Upper lobe of left lung (tissue), 6 donors: ENCODE measurements at regions not wholly inside any gene's neighbourhood (a gene's known extent, or its start where the extent isn't known, plus 50 kb on each side); places are given as distances from the start of the nearest gene placed in this dataset.
A peak's percentile ranks its signal among the peaks of the same experiment; 100 is the strongest.

Experiments used
- ATAC-seq, 2 donors: fragments of 200-7000 bp; cut with Tn5 transposase; one replicate each; pipeline ENCODE4 v1.9.1; 2022; ENCODE audit warnings: mild to moderate bottlenecking in 2 of 2, moderate library complexity in 2 of 2; ENCODE audit not compliant: low FRiP score in 2 of 2
- DNase-seq, 2 donors: peaks; one replicate each; pipeline ENCODE4 v3.0.0-alpha.2; 2019 to 2020
- H3K27ac ChIP-seq, 4 donors: fragments of 200-600 bp; sonication (generic); one replicate each; pipeline ENCODE4 v1.5.1; 2016 to 2019
- H3K27me3 ChIP-seq, 4 donors: fragments of 200-600 bp; sonication (generic); one replicate each; pipeline ENCODE4 v1.5.1; 2017 to 2019
- H3K36me3 ChIP-seq, 4 donors: fragments of 200-600 bp; sonication (generic); one replicate each; pipeline ENCODE4 v1.5.1; 2016 to 2019
- H3K4me1 ChIP-seq, 4 donors: fragments of 200-600 bp; sonication (generic); one replicate each; pipeline ENCODE4 v1.5.1; 2018 to 2019
- H3K4me3 ChIP-seq, 4 donors: fragments of 200-600 bp; sonication (generic); one replicate each; pipeline ENCODE4 v1.5.1; 2017 to 2019; ENCODE audit warnings: mild to moderate bottlenecking in 2 of 4, moderate library complexity in 1 of 4
- H3K9me3 ChIP-seq, 4 donors: fragments of 200-600 bp; sonication (generic); one replicate each; pipeline ENCODE4 v1.5.1; 2018 to 2019
- EP300 ChIP-seq, 4 donors: sonication (generic); formaldehyde crosslinking; IDR thresholded peaks; one replicate each; pipeline ENCODE4 v1.5.1; 2017; ENCODE audit warnings: antibody characterized with exemption in 4 of 4, control low read depth in 2 of 4
- POLR2A ChIP-seq, 4 donors: fragments of 450-650 bp; IDR thresholded peaks; one replicate each; pipeline ENCODE4 v1.5.1; 2016 to 2017; ENCODE audit warnings: antibody characterized with exemption in 4 of 4, mild to moderate bottlenecking in 2 of 4
- POLR2AphosphoS5 ChIP-seq, 2 donors: sonication (generic); formaldehyde crosslinking; IDR thresholded peaks; one replicate each; pipeline ENCODE4 v1.5.1; 2017; ENCODE audit warnings: antibody characterized with exemption in 2 of 2
- WGBS, 2 donors: methylation state at CpG; one replicate each; pipeline ENCODE4 v1.1.5; 2017 to 2018; 5-methylcytosine and 5-hydroxymethylcytosine counted together
- TF ChIP-seq, protein P1 (sequence below), 6 experiments: fragments of 450-650 bp in 4 of 6; fragments of 200-600 bp in 2 of 6; sonication (generic) in 2 of 6; IDR thresholded peaks; one replicate each; pipeline ENCODE4 v1.5.1; 2016 to 2019; ENCODE audit warnings: antibody characterized with exemption in 6 of 6
- donor health status: DM: no; HTN: no; CAD: no; lungs with moderate emphysema.
- donor health status: DM: no; HTN: yes; CAD: no; lungs with severe emphysema.

DNA sequence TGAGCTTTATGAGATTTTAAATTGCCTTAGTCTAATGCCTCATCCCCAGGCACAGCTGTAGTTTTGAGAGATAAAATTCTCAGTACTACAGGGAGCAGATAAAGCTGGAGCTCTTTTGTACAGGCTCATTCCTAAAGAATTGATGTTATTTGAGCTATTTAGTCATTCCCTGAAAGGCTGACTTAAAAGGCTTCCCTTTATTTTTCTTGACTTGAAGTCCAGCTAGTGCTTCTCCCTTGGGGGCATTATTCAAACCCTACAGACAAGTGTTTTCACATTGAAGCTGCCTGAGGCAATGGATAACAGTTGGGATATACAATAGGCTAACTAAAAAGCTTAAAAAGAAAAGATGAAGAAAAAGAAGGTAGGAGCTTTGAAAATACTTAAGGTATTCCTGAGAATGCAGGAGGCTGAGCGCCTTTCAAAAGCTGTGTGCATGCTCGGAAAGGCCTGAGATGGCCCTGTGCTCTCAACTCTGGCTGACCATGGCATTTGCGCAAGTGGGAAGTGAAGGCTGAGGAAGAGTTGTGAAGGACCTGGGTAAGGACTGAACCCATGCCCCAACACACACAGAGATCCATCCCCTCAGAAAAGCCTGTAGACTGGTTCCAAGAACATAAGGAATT lies 315.1 kb downstream of the SMOC2 start:
- Histone ChIP-seq H3K27me3 (no peaks in the 10 kb centered on the region), H3K9me3 (no peaks in the 10 kb centered on the region), H3K36me3 (no peaks in the 10 kb centered on the region), H3K4me1 (no peaks in the 10 kb centered on the region), H3K4me3 (no peak overlapping the region), H3K27ac (no peak overlapping the region)
- no peak for DNase-seq
- WGBS, 2 donors, result 81 to 90% methylated on average over 3 of the region's 3 CpGs
- TF ChIP-seq POLR2AphosphoS5 (IDR thresholded peaks at IDR 0.05), result no peak
- no peak for TF ChIP-seq POLR2A (IDR thresholded peaks at IDR 0.05)
- no peak for TF ChIP-seq EP300 (IDR thresholded peaks at IDR 0.05)
- TF ChIP-seq, protein P1, sequence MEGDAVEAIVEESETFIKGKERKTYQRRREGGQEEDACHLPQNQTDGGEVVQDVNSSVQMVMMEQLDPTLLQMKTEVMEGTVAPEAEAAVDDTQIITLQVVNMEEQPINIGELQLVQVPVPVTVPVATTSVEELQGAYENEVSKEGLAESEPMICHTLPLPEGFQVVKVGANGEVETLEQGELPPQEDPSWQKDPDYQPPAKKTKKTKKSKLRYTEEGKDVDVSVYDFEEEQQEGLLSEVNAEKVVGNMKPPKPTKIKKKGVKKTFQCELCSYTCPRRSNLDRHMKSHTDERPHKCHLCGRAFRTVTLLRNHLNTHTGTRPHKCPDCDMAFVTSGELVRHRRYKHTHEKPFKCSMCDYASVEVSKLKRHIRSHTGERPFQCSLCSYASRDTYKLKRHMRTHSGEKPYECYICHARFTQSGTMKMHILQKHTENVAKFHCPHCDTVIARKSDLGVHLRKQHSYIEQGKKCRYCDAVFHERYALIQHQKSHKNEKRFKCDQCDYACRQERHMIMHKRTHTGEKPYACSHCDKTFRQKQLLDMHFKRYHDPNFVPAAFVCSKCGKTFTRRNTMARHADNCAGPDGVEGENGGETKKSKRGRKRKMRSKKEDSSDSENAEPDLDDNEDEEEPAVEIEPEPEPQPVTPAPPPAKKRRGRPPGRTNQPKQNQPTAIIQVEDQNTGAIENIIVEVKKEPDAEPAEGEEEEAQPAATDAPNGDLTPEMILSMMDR (IDR thresholded peaks at IDR 0.05), result no peak
- peak in 1 of 2 donors; percentile 88 for ATAC-seq

DNA sequence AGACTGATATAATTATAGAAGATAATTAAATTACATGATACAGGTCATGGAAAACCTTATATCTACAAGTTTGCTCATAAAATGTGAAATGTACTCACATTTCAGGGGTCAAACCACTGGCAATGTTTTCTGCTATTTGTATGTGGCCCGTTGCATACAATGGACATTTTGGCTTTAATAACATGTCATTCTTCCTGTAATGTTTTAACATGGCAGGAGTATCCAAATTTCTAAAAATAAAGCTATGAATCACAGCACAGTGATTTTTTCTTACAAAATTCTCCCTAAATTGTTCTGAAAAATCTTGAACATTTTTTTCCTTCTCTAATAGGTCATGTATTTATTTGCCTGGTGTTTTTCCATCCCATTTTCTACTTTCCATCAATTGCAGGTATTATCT lies 305.7 kb downstream of the SMOC2 start:
- H3K27ac ChIP-seq, result no peak overlapping the region
- H3K9me3 ChIP-seq, result no peaks in the 10 kb centered on the region
- WGBS, 2 donors, result 50 to 70% methylated on average over 1 of the region's 1 CpG
- DNase-seq (no peak), ATAC-seq (no peak)
- H3K27me3 ChIP-seq, result no peaks in the 10 kb centered on the region
- no peaks in the 10 kb centered on the region for H3K36me3 ChIP-seq
- TF ChIP-seq EP300 (IDR thresholded peaks at IDR 0.05) (no peak), POLR2A (IDR thresholded peaks at IDR 0.05) (no peak), POLR2AphosphoS5 (IDR thresholded peaks at IDR 0.05) (no peak)
- TF ChIP-seq, protein P1 (IDR thresholded peaks at IDR 0.05), result no peak
- H3K4me3 ChIP-seq, result no peak overlapping the region
- H3K4me1 ChIP-seq, result no peaks in the 10 kb centered on the region

DNA sequence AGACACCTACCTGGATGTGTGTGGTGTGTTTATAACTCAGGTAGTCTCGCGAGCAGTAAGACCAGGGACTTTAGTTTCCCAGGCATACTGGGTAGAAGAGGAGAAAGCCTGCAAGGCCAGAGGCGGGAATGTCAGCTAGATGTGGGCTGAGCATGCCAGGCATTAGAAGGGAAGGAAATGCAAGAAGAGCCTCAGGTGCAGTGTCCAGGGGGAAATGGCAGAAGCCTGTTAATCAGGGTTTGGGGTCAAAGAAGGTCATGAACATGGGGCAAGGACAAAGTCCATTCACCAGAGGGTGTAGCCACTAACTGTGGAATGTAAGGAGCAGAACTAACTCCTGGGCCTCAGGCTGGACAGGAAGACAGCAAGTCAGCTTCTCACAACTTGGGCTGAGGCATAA lies 305.0 kb downstream of the SMOC2 start:
- no peaks in the 10 kb centered on the region for H3K27me3 ChIP-seq
- no peak overlapping the region for H3K4me3 ChIP-seq
- TF ChIP-seq POLR2A (IDR thresholded peaks at IDR 0.05) (no peak), POLR2AphosphoS5 (IDR thresholded peaks at IDR 0.05) (no peak), EP300 (IDR thresholded peaks at IDR 0.05) (no peak)
- TF ChIP-seq, protein P1 (IDR thresholded peaks at IDR 0.05), result no peak
- ATAC-seq (no peak), DNase-seq (no peak)
- 80 to 90% methylated on average over 3 of the region's 3 CpGs for WGBS, 2 donors
- no peak overlapping the region for H3K27ac ChIP-seq
- no peaks in the 10 kb centered on the region for H3K4me1 ChIP-seq
- no peaks in the 10 kb centered on the region for H3K36me3 ChIP-seq
- no peaks in the 10 kb centered on the region for H3K9me3 ChIP-seq

DNA sequence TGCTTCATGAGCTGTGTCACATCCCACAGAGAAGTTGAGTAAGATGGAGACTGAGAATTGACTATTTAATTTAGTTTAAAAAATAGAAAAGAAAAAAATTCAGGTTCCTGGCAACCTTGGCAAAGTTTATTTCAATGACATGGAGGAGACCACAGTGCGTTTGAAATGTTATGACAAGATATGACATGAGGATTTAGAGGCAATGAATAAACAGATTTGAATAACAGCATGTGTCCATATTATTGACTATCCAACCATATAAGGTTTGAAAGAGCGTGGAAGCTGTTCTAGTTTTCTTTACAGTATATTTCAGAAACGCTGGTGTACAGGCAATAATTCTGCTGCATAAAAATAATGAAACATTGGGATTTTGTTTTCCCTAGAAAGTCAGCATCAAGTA lies 303.9 kb downstream of the SMOC2 start:
- H3K27me3 ChIP-seq, result no peaks in the 10 kb centered on the region
- no peak overlapping the region for H3K27ac ChIP-seq
- H3K9me3 ChIP-seq, result no peaks in the 10 kb centered on the region
- no peak for TF ChIP-seq POLR2AphosphoS5 (IDR thresholded peaks at IDR 0.05)
- no peak for TF ChIP-seq POLR2A (IDR thresholded peaks at IDR 0.05)
- TF ChIP-seq, protein P1 (IDR thresholded peaks at IDR 0.05), result no peak
- TF ChIP-seq EP300 (IDR thresholded peaks at IDR 0.05), result no peak
- H3K4me3 ChIP-seq, result no peak overlapping the region
- DNase-seq, result no peak
- no peaks in the 10 kb centered on the region for H3K36me3 ChIP-seq
- no peaks in the 10 kb centered on the region for H3K4me1 ChIP-seq
- WGBS, 2 donors, result 68 to 69% methylated on average over 3 of the region's 3 CpGs
- no peak for ATAC-seq
